Lung (tissue), 11 donors: ENCODE measurements at regions not wholly inside any gene's neighbourhood (a gene's known extent, or its start where the extent isn't known, plus 50 kb on each side); places are given as distances from the start of the nearest gene placed in this dataset.
"Not testable (repeated sequence)": the region's sequence is repeated elsewhere in the genome, so short reads cannot be mapped to it uniquely, and the experiment has no call there.

Experiments used
- ATAC-seq: fragments of 200-7000 bp; cut with Tn5 transposase; one replicate; pipeline ENCODE4 v1.9.1; 2020; ENCODE audit warnings: moderate number of reproducible peaks; ENCODE audit not compliant: insufficient read depth, low FRiP score
- DNase-seq, 3 donors: peaks; one replicate each; pipeline ENCODE4 v3.0.0-alpha.2; 2013 to 2017
- H3K27ac ChIP-seq, 2 donors: one replicate each; pipeline ENCODE4 v1.5.1; 2013; ENCODE audit warnings: mild to moderate bottlenecking in 2 of 2, moderate library complexity in 2 of 2, control low read depth in 1 of 2, inconsistent platforms in 1 of 2, low read depth in 1 of 2, low read length in 1 of 2
- H3K27me3 ChIP-seq, 3 donors: one replicate each; pipeline ENCODE4 v1.5.1; 2013; ENCODE audit warnings: low read length in 2 of 3; ENCODE audit not compliant: control insufficient read depth in 3 of 3, insufficient read depth in 3 of 3
- H3K36me3 ChIP-seq, 4 donors: one replicate each; pipeline ENCODE4 v1.5.1; 2013; ENCODE audit warnings: low read length in 4 of 4, mild to moderate bottlenecking in 1 of 4, moderate library complexity in 1 of 4; ENCODE audit not compliant: control insufficient read depth in 4 of 4, insufficient read depth in 4 of 4
- H3K4me1 ChIP-seq, 5 donors: one replicate each; pipeline ENCODE4 v1.5.1; 2013; ENCODE audit warnings: low read length in 5 of 5, mild to moderate bottlenecking in 2 of 5, moderate library complexity in 1 of 5; ENCODE audit not compliant: control insufficient read depth in 5 of 5, insufficient read depth in 5 of 5
- H3K4me3 ChIP-seq: one replicate; pipeline ENCODE4 v1.5.1; 2013; ENCODE audit warnings: mild to moderate bottlenecking, control low read depth, moderate library complexity
- H3K9ac ChIP-seq, 2 donors: one replicate each; pipeline ENCODE4 v1.5.1; 2013; ENCODE audit warnings: low read length in 2 of 2, control low read depth in 1 of 2; ENCODE audit not compliant: insufficient read depth in 1 of 2
- H3K9me3 ChIP-seq, 4 donors: one replicate each; pipeline ENCODE4 v1.5.1; 2013; ENCODE audit warnings: low read length in 3 of 4, mild to moderate bottlenecking in 1 of 4, moderate library complexity in 1 of 4; ENCODE audit not compliant: control insufficient read depth in 4 of 4, insufficient read depth in 3 of 4
- CTCF ChIP-seq: IDR thresholded peaks from 2 replicates; pipeline ENCODE4 v1.5.1; 2012; ENCODE audit warnings: mild to moderate bottlenecking; ENCODE audit errors: control extremely low read depth, extremely low read depth
- WGBS, 2 donors: extraction: QIAGEN DNeasy Blood & Tissue Kit; methylation state at CpG; one replicate each; pipeline ENCODE4 v1.1.7; 2013; 5-methylcytosine and 5-hydroxymethylcytosine counted together
- donor health status: control.
- donor health status: control.
- donor health status: Bipolar disorder and iron deficiency.
- donor health status: healthy.
- donor health status: DM: yes; HTN: yes; CAD: no.

GRCh38 chr4:120561648-120562047 is 360.9 kb downstream of the PRDM5 start:
- Histone ChIP-seq H3K9me3 (peaks cover 0 to 10% (median 2%) of the 10 kb centered on the region in 4 donors), H3K36me3 (no peaks in the 10 kb centered on the region), H3K27ac (no peak overlapping the region), H3K4me3 (no peak overlapping the region), H3K27me3 (no peaks in the 10 kb centered on the region), H3K4me1 (no peaks in the 10 kb centered on the region), H3K9ac (no peak overlapping the region)
- ATAC-seq = no peak
- DNase-seq = no peak
- 83 to 87% methylated on average over 2 of the region's 2 CpGs for WGBS, 2 donors
- TF ChIP-seq CTCF = no peak

- Histone ChIP-seq H3K4me1 (peaks cover 0 to 2% (median 0%) of the 10 kb centered on the region in 5 donors), H3K27me3 (no peaks in the 10 kb centered on the region), H3K36me3 (no peaks in the 10 kb centered on the region), H3K9me3 (peaks cover 0 to 7% (median 2%) of the 10 kb centered on the region in 4 donors), H3K9ac (no peak overlapping the region), H3K27ac (no peak overlapping the region), H3K4me3 (no peak overlapping the region)
- DNase-seq (no peak), ATAC-seq (no peak)
- no peak for TF ChIP-seq CTCF
- WGBS, 2 donors = 78 to 86% methylated on average over 2 of the region's 2 CpGs
These were observed 365.2 kb downstream of the PRDM5 start for GRCh38 chr4:120557372-120557771.

GRCh38 chr4:120555058-120555457 is 367.5 kb downstream of the PRDM5 start:
- no peaks in the 10 kb centered on the region for H3K9me3 ChIP-seq
- no peak overlapping the region for H3K27ac ChIP-seq
- ATAC-seq (no peak), DNase-seq (no peak)
- TF ChIP-seq CTCF = no peak
- H3K27me3 ChIP-seq = no peaks in the 10 kb centered on the region
- no peak overlapping the region for H3K4me3 ChIP-seq
- no peaks in the 10 kb centered on the region for H3K36me3 ChIP-seq
- no peak overlapping the region for H3K9ac ChIP-seq
- WGBS, 2 donors = 65 to 79% methylated on average over 2 of the region's 2 CpGs
- peaks cover 0 to 2% (median 0%) of the 10 kb centered on the region in 5 donors for H3K4me1 ChIP-seq

- ATAC-seq (no peak), DNase-seq (no peak)
- 77 to 78% methylated on average over 3 of the region's 3 CpGs for WGBS, 2 donors
These were observed 368.4 kb downstream of the PRDM5 start for GRCh38 chr4:120554086-120554485.

GRCh38 chr4:120550624-120551220 is 371.8 kb downstream of the PRDM5 start:
- not testable (repeated sequence) for H3K27me3 ChIP-seq, H3K9me3 ChIP-seq, H3K9ac ChIP-seq, H3K36me3 ChIP-seq, H3K27ac ChIP-seq, DNase-seq, H3K4me3 ChIP-seq, H3K4me1 ChIP-seq, ATAC-seq
- WGBS, 2 donors = 95 to 96% methylated on average over 28 to 30 of the region's 30 CpGs

More at GRCh38 chr4:120554086-120554485, 368.4 kb downstream of the PRDM5 start:
- H3K36me3 ChIP-seq = no peaks in the 10 kb centered on the region
- no peaks in the 10 kb centered on the region for H3K9me3 ChIP-seq
- peaks cover 0 to 5% (median 1%) of the 10 kb centered on the region in 5 donors for H3K4me1 ChIP-seq
- no peak for TF ChIP-seq CTCF
- no peak overlapping the region for H3K9ac ChIP-seq
- no peaks in the 10 kb centered on the region for H3K27me3 ChIP-seq
- H3K4me3 ChIP-seq = no peak overlapping the region
- H3K27ac ChIP-seq = no peak overlapping the region
